GM12875 (cell line): ENCODE measurements at regions not wholly inside any gene's neighbourhood (a gene's known extent, or its start where the extent isn't known, plus 50 kb on each side); places are given as distances from the start of the nearest gene placed in this dataset.
"Not testable (repeated sequence)": the region's sequence is repeated elsewhere in the genome, so short reads cannot be mapped to it uniquely, and the experiment has no call there.

Experiments used
- H3K4me3 ChIP-seq: one replicate; pipeline ENCODE4 v1.5.1; 2011; ENCODE audit warnings: low read depth, low read length, control low read depth
- CTCF ChIP-seq: IDR thresholded peaks from 2 replicates; pipeline ENCODE4 v1.5.1; 2011; ENCODE audit warnings: low read depth, mild to moderate bottlenecking, control low read depth, inconsistent platforms, low read length, moderate library complexity, borderline replicate concordance; ENCODE audit not compliant: insufficient read depth

DNA sequence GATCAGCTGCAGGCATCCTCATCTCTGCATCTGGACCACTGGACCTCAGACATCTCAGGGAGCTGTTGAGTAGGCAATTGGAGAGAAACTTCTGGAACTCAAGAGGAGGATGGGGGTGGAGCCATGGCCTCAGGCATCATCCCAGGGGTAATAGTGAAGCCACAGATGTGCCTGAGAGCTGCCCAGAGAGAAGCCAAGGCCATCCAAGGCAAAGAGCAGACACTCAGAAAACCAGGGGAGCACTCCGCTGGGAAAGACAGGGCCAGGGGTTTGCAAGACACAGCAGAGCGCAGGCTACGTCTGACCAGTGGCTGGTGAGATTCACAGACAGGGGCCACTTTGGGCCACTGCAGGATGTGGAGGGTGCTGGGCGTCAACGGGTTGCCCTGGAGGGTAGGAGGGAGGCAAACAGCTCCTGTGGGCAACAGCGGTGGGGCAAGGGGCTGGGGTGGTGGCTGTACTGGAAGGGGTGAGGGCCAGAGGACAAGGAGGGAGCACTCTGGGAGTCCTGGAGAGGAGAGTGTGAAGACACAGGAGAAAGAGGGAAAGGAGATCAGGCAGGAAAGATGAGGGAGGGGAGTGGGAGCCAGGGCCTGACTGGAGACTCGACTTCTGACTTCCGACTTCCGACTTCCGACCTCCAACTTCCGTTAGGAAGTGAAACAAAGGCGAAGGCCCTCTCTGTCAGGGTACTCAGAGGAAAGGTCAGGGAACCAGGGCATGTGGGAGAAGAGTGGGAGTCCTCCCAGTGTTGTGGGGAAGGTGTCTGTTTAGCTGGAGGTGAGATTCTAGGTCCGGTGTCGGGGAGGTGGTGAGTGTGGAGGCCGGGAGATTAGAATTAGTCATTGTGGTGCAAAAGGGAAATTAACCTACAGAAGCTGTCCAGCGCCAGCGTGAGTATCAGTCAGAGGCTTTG is 69.7 kb upstream of the ANTXRL start:
- TF ChIP-seq CTCF, result no peak

DNA sequence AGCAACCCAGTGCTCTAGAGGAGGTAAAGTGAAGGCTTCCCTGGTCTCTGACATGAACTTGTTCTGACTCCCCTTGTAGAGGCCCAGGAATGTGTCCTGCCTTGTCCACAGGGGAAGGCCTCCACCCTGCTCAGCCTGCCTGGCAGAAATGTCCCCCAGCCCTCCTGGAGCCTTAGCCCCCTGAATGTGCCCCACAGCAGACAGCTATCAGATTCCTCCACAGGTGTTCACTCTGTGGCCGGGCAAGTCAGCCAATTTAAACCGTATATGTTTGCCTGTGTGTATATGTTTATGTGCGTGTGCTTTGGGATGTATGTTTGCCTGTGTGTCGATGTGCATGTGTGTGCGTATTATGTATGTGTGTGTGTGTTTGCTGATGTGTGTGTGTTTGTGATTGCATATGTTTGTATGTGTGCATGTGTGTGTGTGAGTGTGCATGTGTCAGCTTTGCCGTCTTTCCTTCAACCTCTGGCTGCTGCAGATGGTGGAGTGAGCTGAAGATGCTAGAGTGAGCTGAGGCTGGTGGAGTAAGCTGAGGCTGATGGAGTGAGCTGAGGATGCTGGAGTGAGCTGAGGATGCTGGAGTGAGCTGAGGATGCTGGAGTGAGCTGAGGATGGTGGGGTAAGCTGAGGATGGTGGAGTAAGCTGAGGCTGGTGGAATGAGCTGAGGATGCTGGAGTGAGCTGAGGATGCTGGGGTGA is 68.9 kb upstream of the ANTXRL start:
- no peak for TF ChIP-seq CTCF
- no peak overlapping the region for H3K4me3 ChIP-seq

More for the DNA sequence above, 69.7 kb upstream of the ANTXRL start:
- H3K4me3 ChIP-seq, result no peak overlapping the region

- H3K4me3 ChIP-seq, result no peak overlapping the region
- no peak for TF ChIP-seq CTCF
Measured at GRCh38 chr10:46218921-46219320, 67.9 kb upstream of the ANTXRL start.

- H3K4me3 ChIP-seq, result not testable (repeated sequence)
Measured at GRCh38 chr10:46219431-46219990, 67.3 kb upstream of the ANTXRL start.

DNA sequence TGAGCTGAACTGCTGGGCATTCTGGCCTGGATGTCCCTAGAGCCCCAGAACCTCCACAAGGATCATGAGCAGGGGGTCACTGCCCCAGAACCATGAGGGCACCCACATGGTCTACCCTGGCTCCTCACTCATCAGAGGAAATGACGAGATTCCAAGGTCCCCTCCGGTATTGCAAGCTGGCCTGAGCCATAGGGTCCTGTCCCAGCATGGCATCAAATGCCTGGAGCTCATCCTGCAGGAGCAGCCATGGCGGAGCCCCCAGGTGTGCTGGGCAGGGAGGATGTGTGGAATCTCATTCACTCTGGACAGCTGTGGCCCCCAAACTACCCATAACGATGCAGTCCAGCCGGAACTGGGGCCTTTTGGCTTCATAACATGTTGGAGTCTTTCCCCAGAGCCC is 66.6 kb upstream of the ANTXRL start:
- no peak for TF ChIP-seq CTCF
- H3K4me3 ChIP-seq, result no peak overlapping the region

DNA sequence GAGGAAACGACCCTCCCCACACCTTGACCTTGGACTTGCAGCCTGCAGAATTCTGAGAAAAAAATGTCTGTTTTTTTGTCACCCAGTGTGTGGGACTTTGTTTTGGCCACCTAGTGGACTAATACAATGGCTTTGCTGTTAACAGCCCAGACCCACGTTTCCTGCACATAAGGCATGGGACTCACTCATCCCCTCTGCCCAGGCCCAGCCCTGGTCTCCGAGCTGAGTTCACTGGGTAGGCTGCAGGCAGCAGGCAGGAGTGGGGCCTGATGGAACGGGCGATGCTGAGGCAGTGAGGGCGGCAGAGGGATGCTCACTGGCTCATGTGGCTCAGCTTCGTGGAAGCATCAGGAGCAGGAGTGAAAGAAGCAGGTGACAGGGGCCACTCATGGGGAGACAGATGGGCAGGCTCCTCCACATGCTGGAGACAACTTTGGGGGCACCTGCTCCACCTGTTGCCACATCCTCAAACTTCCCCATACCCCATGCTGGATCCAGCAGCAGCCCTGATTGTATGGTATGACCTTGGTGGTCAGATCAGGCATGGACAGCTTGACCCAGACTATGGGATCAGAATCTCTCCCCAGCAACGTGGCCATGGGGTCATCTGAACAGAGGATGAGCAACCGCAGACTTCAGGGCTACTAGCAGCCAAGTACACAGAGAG is 65.8 kb upstream of the ANTXRL start:
- 0 out of 2 replicates have a peak, but pooled peaks have one; percentile 13 for TF ChIP-seq CTCF
- no peak overlapping the region for H3K4me3 ChIP-seq

DNA sequence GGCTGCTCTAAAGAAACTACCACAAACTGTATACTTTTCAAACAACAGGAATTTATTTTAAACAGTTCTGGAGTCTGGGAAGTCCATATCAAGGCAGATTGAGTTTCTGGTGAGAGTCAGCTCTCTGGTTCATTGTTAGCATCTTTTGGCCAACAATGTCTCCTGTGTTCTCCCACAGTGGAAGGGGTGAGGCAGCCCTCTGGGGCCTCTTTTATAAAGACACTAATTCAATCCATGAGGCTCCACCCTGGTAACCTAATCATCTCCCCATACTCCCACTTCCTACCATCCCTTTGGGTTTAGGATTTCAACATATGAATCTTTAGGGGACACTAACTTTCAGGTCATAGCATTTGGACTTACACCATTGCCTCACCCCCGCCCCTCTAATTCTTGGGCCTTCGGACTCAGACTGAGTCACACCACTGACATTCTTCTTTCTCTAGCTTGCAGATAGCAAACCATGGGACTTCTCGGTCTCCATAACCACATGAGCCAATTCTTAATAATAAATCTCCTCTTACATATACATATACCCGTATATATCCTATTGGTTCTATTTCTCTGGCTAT is 64.3 kb upstream of the ANTXRL start:
- no peak for TF ChIP-seq CTCF
- H3K4me3 ChIP-seq, result no peak overlapping the region
